HG02610 (cell line): ENCODE measurements at regions not wholly inside any gene's neighbourhood (a gene's known extent, or its start where the extent isn't known, plus 50 kb on each side); places are given as distances from the start of the nearest gene placed in this dataset.
"Not testable (repeated sequence)": the region's sequence is repeated elsewhere in the genome, so short reads cannot be mapped to it uniquely, and the experiment has no call there.

ENCODE experiments used
- ATAC-seq: cut with Tn5 transposase; IDR thresholded peaks from one replicate; pipeline ENCODE4 v1.9.1; 2021; ENCODE audit warnings: mild to moderate bottlenecking, moderate library complexity; ENCODE audit not compliant: unreplicated experiment

GRCh38 chr2:224155371-224155770 lies 116.3 kb upstream of the SERPINE2 start:
- ATAC-seq = no peak

- ATAC-seq = no peak
Observed at GRCh38 chr2:224151680-224152310, 112.7 kb upstream of the SERPINE2 start.

GRCh38 chr2:224151161-224151560 lies 112.1 kb upstream of the SERPINE2 start:
- no peak for ATAC-seq

GRCh38 chr2:224148058-224148457 lies 109.0 kb upstream of the SERPINE2 start:
- not testable (repeated sequence) for ATAC-seq

GRCh38 chr2:224147174-224147573 lies 108.1 kb upstream of the SERPINE2 start:
- no peak for ATAC-seq

- no peak for ATAC-seq
Observed at GRCh38 chr2:224146356-224147160, 107.5 kb upstream of the SERPINE2 start.

GRCh38 chr2:224145751-224146355 lies 106.8 kb upstream of the SERPINE2 start:
- no peak for ATAC-seq

- ATAC-seq = no peak
Observed at GRCh38 chr2:224143526-224143925, 104.4 kb upstream of the SERPINE2 start.

- ATAC-seq = no peak
Observed at GRCh38 chr2:224142397-224143312, 103.6 kb upstream of the SERPINE2 start.

GRCh38 chr2:224141304-224141703 lies 102.2 kb upstream of the SERPINE2 start:
- ATAC-seq = no peak

- ATAC-seq = no peak
Observed at GRCh38 chr2:224137208-224137607, 98.1 kb upstream of the SERPINE2 start.

- no peak for ATAC-seq
Observed at GRCh38 chr2:224136396-224136795, 97.3 kb upstream of the SERPINE2 start.

GRCh38 chr2:224135881-224136280 lies 96.8 kb upstream of the SERPINE2 start:
- no peak for ATAC-seq

- ATAC-seq = no peak
Observed at GRCh38 chr2:224134003-224134734, 95.1 kb upstream of the SERPINE2 start.

GRCh38 chr2:224133387-224133786 lies 94.3 kb upstream of the SERPINE2 start:
- ATAC-seq = no peak

GRCh38 chr2:224127871-224128501 lies 88.9 kb upstream of the SERPINE2 start:
- ATAC-seq = no peak

GRCh38 chr2:224126440-224126839 lies 87.4 kb upstream of the SERPINE2 start:
- no peak for ATAC-seq

- ATAC-seq = no peak
Observed at GRCh38 chr2:224126003-224126402, 86.9 kb upstream of the SERPINE2 start.

- no peak for ATAC-seq
Observed at GRCh38 chr2:224122542-224122941, 83.5 kb upstream of the SERPINE2 start.
